Fibroblast of lung (primary cell): ENCODE measurements at regions not wholly inside any gene's neighbourhood (a gene's known extent, or its start where the extent isn't known, plus 50 kb on each side); places are given as distances from the start of the nearest gene placed in this dataset.
A peak's percentile ranks its signal among the peaks of the same experiment; 100 is the strongest.

Experiments
- EZH2 ChIP-seq: IDR thresholded peaks from 2 replicates; pipeline ENCODE4 v1.5.1; 2012; ENCODE audit warnings: low read length, control low read depth, mild to moderate bottlenecking; ENCODE audit errors: missing control alignments
- TF ChIP-seq, protein P1 (sequence below), 2 donors: IDR thresholded peaks in 1 of 2; conservative IDR thresholded peaks in 1 of 2; 1 replicate in 1 of 2; 2 replicates in 1 of 2; pipeline ENCODE4 v1.5.1; 2011 to 2012; ENCODE audit warnings: low read length in 2 of 2, control low read depth in 1 of 2, inconsistent platforms in 1 of 2, low read depth in 1 of 2, mild to moderate bottlenecking in 1 of 2

DNA sequence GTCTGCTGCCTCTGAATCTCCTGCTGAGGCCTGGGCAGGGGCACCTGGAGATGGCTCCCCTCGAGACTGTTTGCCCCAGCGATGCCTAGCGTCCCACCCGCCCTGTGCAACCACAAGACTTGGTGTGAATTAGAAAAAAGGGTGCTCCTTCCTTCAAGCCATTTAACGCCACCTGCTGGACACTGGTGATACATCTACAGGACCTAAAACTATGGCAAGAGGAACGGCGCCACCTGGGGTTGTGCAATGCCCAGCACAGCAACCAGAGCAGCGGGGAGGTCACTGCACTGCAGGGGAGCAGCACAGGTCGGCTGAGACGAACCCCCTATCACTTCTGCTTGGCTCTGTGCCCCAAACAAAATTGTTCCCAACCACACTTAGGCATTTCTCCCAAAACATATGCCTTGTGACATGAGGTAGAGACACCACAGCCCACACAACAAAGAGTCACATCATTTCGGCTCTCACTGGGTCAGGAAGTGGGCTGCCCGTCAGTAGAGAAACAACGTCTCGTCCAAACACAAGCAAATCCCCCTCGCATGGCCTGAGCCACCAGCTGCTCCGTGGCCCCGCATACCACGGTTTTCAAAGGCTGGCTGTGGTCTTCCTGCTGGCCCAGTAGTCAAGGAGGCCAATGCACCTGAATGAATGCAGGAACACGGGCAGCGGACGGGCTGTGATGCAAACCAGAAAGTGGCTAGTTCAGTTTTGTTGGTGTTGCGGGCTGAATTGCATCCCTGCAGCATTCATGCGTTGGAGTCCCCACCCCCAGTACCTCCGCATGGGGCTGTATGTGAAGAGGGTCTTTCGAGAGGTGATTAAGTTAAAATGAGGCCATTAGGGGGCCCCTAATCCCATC lies 171.9 kb downstream of the SHANK2 start:
- TF ChIP-seq, protein P1, sequence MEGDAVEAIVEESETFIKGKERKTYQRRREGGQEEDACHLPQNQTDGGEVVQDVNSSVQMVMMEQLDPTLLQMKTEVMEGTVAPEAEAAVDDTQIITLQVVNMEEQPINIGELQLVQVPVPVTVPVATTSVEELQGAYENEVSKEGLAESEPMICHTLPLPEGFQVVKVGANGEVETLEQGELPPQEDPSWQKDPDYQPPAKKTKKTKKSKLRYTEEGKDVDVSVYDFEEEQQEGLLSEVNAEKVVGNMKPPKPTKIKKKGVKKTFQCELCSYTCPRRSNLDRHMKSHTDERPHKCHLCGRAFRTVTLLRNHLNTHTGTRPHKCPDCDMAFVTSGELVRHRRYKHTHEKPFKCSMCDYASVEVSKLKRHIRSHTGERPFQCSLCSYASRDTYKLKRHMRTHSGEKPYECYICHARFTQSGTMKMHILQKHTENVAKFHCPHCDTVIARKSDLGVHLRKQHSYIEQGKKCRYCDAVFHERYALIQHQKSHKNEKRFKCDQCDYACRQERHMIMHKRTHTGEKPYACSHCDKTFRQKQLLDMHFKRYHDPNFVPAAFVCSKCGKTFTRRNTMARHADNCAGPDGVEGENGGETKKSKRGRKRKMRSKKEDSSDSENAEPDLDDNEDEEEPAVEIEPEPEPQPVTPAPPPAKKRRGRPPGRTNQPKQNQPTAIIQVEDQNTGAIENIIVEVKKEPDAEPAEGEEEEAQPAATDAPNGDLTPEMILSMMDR (conservative IDR thresholded peaks at IDR 0.05 in 1 of 2, IDR thresholded peaks at IDR 0.05 in 1 of 2; ENCODE audit: low read depth in 1 of 2, low read length in 2 of 2): peak; percentile 45 to 70
- no peak for TF ChIP-seq EZH2
